22Rv1 (cell line): ENCODE measurements at regions not wholly inside any gene's neighbourhood (a gene's known extent, or its start where the extent isn't known, plus 50 kb on each side); places are given as distances from the start of the nearest gene placed in this dataset.

Experiments
- H3K27ac ChIP-seq: fragments of 450-650 bp; 2 replicates; pipeline ENCODE4 v1.5.1; 2017
- ZFX ChIP-seq: fragments of 450-650 bp; IDR thresholded peaks from 2 replicates; pipeline ENCODE4 v1.6.1; 2017; ENCODE audit warnings: antibody characterized with exemption, borderline replicate concordance
- TF ChIP-seq, protein P1 (sequence below): fragments of 450-650 bp; IDR thresholded peaks from 2 replicates; pipeline ENCODE4 v1.5.1; 2017; ENCODE audit warnings: mild to moderate bottlenecking

DNA sequence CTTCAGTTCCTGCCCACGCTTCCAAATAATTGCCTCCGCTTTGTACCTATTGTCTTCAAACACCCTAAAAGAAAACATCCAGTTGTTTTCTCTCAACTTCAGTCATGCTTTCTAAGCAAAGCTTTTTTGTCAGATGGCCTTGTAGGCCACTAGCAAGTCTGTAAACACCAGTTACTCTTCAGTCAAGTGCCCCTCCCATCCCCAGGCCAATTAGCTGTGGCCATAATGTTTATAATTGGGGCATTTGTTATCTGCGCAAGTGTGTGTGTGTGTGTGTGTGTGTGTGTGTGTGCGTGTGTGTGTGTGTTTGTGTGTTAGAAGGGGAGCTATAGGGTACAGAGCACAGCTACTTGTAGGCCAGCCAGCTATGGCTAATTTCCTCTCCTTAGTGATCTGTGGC lies 272.4 kb upstream of the MARCKS start:
- no peak for TF ChIP-seq ZFX
- TF ChIP-seq, protein P1, sequence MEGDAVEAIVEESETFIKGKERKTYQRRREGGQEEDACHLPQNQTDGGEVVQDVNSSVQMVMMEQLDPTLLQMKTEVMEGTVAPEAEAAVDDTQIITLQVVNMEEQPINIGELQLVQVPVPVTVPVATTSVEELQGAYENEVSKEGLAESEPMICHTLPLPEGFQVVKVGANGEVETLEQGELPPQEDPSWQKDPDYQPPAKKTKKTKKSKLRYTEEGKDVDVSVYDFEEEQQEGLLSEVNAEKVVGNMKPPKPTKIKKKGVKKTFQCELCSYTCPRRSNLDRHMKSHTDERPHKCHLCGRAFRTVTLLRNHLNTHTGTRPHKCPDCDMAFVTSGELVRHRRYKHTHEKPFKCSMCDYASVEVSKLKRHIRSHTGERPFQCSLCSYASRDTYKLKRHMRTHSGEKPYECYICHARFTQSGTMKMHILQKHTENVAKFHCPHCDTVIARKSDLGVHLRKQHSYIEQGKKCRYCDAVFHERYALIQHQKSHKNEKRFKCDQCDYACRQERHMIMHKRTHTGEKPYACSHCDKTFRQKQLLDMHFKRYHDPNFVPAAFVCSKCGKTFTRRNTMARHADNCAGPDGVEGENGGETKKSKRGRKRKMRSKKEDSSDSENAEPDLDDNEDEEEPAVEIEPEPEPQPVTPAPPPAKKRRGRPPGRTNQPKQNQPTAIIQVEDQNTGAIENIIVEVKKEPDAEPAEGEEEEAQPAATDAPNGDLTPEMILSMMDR: no peak
- no peak overlapping the region for H3K27ac ChIP-seq

DNA sequence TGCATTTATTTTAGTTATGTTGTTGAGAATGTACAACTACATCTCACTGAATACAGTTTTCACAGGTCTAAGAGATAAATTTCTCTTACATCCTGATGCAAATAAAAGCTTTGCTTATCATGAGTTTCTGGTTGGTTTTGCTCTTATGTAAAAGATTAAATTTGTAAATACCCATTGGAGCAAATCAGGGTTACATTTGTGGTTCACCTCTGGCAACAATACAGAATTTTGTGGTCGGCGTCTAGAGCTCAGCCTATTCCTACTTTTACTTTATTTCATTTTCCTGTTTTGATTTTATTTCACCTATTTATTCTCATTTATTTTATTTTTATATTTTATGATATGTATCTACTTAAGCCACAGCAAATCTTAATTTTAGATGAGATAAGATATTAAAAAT lies 271.9 kb upstream of the MARCKS start:
- no peak overlapping the region for H3K27ac ChIP-seq
- no peak for TF ChIP-seq ZFX
- TF ChIP-seq, protein P1: no peak

- TF ChIP-seq, protein P1: no peak
- TF ChIP-seq ZFX: no peak
- H3K27ac ChIP-seq: no peak overlapping the region
These were observed 270.6 kb upstream of the MARCKS start for GRCh38 chr6:113586413-113587077.

DNA sequence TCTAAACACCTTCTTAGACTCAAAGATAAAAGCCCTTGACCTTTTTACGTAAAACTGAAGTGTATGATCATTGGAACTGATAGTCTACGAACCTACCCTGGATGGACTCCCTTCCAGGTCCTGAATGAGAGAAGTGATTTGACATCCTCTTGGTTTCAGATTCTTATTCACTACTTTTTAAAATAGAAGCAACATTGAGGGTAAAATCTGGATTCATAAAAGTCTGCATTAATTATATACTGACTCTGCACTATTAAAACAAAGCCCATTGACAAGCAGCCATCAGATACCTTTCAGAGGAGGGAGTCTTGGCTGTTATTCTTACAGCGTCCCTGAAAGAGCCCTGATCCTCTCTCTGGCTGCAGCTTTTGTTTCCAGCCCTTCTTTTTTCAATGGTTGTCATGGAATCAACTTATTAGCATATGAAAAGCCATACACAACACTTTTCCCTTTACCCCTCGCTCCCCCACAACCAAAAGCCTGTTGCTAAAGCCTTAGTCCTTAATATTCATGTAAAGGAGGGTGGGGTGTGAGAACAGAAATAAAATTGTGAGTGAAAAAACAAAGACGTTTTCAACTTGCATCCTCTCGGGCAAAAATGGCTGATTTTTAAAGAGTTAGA lies 270.0 kb upstream of the MARCKS start:
- TF ChIP-seq ZFX: no peak
- H3K27ac ChIP-seq: no peak overlapping the region

DNA sequence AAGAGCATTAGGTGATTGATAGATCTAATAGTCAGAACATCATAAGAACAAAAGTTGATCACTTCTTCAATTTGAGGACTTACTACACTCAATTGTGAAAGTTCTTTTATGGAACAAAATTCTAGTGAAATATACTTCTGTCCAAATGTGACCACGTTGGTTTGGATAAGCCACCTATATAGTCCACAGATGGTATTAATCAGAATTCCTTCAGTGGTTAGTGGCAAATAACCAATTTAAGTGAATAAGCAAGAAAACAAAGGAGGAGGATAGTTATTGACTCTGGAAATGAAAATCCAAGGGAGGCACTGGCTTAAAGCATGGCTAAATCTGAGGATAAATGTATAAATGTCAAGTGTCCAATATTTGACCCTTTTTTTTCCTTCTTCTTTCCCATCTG lies 268.5 kb upstream of the MARCKS start:
- no peak for TF ChIP-seq ZFX
- TF ChIP-seq, protein P1: no peak
- H3K27ac ChIP-seq: no peak overlapping the region

GRCh38 chr6:113591896-113592827 lies 265.0 kb upstream of the MARCKS start:
- TF ChIP-seq ZFX: no peak
- TF ChIP-seq, protein P1: no peak
- H3K27ac ChIP-seq: no peak overlapping the region

- no peak overlapping the region for H3K27ac ChIP-seq
- TF ChIP-seq ZFX: no peak
- TF ChIP-seq, protein P1: peak; percentile 3; the same call in 1 of the 2 replicates
These were observed 262.4 kb upstream of the MARCKS start for GRCh38 chr6:113594726-113595125.
